GM18507 (cell line): ENCODE measurements at regions not wholly inside any gene's neighbourhood (a gene's known extent, or its start where the extent isn't known, plus 50 kb on each side); places are given as distances from the start of the nearest gene placed in this dataset.

ENCODE experiments used
- DNase-seq: peaks from one replicate; pipeline ENCODE4 v3.0.0; 2011; ENCODE audit warnings: low read depth; ENCODE audit not compliant: insufficient read length; ENCODE audit errors: extremely low spot score
- FAIRE-seq: peaks from 2 replicates; lab custom pipeline; 2011; peaks lifted over from hg19 to GRCh38; lab: Jason Lieb, UNC

DNA sequence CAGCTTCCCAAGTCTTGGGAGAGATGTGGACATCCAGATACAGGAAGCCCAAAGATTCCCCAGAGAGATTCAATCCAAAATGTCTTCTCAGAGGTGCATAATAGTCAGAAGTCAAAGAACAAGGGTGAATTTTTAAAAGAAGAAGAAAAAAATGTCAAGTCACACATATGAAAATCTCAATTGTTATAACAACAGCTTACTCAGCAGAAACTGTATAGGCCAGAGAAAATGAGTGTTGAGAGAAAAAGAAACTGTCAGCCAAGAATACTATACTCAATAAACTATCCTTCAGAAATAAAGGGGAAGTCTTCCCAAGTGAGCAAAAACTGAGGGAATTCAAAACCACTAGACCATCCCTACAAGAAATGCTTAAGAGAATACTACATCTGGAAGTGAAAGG lies 612.9 kb upstream of the POU3F3 start:
- FAIRE-seq = no peak
- DNase-seq = no peak

DNA sequence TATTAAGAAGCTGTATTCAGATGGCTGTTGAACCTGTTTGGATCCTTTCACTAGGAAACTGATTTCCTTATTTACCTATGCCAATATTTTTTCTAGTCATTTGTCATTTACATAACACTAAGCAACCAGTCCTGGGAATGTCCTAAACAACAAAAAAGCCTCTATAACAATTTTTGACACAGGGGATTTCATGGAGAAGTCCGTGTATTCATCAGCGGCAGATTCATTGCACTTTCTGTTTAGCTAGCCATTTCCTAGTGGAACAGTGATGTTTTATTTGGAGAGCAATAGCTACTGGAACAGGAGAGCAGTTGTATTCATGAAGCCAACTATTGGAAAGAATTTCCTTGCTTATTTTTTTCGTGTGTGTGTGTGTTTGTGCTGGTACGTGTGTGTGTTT lies 604.3 kb upstream of the POU3F3 start:
- no peak for FAIRE-seq

DNA sequence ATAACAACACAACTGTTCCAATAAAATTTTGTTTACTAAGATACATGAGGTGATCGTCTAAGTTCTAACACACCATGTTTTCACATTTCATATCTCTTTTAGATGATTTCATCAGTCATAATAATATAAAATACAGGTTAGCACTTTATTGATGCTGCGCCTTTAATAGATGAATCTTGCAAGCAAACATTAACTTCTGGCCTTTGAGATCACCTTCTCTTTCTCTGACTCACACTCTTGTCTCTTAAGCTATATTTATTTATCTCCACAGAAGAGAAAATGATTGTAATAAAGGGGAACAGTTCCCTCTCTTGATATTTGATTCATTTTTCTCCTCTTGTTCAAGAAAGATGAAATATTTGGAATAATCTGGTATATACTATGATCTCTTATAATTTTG lies 603.3 kb upstream of the POU3F3 start:
- FAIRE-seq = no peak
- DNase-seq = no peak

More for the DNA sequence above, 604.3 kb upstream of the POU3F3 start:
- no peak for DNase-seq

DNA sequence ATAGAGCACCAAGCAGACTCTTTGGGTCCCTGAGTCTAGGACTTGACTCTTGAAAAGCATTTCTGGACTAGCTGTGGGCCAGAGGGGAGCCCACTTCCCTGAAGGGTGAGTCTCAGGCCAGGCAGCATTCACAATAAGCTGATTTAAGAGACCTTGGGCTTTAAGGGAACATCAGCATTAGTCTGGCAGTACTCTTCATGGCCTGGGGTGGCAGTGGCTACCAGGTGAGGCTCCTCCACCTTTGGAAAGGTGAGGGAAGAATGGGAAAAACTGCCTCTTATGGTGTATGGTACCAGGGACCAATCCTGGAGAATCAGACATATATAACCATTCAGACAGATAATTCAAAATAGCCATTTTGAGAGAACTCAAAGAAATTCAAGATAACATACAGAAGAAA lies 599.9 kb upstream of the POU3F3 start:
- FAIRE-seq = no peak

DNA sequence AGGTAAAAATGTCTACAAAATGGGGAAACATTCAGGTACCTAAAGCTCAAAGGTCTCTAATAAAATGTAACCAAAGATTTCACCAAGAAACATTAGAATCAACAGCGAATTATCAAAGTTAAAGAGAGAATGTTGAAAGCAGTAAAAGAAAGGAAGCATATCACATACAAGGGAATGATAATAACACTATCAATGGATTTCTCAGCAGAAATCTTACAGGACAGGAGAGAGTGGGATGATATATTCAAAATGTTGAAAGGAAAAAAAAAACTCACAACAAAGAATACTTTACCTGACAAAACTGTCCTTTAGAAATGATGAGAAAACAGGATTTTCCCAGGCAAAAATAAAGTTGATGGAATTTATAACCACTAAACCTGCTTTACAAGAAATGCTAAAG lies 591.2 kb upstream of the POU3F3 start:
- no peak for DNase-seq
- no peak for FAIRE-seq

More for the DNA sequence above, 599.9 kb upstream of the POU3F3 start:
- no peak for DNase-seq

DNA sequence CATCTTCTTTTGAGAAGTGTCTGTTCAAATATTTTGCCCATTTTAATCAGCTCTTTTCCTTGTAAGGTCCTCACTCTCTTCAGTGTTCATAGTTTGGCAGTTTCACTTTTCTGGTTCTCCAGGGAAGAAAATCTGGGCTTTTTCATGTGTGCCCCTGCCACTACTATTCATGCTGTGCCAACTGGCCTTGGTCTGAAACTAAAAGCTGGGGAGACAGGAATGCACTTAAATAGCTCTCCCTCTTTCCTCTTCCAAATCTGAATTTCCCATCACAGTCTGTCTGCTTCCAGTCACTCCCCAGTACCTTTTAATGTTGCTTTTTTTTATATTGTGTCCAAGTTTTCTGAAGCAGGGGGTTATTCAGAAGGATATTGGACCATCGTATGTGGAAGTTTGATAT lies 574.3 kb upstream of the POU3F3 start:
- DNase-seq (no peak), FAIRE-seq (no peak)

DNA sequence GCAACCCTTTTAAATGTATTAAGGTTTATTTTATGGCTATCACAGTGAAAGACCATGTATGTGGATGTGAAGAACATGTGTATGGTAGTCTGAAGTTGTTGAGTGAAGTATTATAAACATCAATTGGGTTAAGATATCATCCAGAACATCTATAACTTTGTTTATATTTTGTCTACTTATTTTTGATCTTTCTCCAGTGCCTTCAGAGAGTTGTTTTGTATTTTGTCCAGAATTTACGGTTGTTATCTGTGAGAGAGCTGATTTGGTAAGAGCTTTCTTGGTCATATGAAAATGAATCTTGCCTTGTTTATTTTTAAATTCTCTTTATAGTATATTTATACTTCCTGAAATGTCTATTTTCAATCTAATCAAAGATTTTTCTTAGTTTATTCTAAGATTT lies 573.7 kb upstream of the POU3F3 start:
- FAIRE-seq = no peak

DNA sequence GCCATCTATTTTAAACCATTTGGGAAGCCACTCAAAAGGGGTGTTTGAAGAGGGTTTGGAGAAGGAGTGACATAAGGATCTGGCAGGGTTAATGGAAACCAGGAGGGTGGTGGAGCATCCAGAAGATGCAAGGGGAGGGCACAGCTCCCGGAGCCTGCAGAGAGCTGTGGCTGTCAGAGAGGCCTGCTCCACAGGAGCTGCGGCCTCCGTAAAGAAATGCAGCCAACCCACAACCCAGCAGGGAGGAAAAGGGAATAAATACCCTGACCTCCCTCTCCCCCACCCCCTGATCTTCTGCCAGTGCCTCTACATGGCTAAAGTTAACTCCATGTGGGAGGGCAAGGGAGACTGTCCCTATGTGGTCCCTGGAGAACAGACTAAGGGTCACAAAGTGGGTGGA lies 567.1 kb upstream of the POU3F3 start:
- DNase-seq (no peak), FAIRE-seq (no peak)

More for the DNA sequence above, 573.7 kb upstream of the POU3F3 start:
- DNase-seq = no peak

DNA sequence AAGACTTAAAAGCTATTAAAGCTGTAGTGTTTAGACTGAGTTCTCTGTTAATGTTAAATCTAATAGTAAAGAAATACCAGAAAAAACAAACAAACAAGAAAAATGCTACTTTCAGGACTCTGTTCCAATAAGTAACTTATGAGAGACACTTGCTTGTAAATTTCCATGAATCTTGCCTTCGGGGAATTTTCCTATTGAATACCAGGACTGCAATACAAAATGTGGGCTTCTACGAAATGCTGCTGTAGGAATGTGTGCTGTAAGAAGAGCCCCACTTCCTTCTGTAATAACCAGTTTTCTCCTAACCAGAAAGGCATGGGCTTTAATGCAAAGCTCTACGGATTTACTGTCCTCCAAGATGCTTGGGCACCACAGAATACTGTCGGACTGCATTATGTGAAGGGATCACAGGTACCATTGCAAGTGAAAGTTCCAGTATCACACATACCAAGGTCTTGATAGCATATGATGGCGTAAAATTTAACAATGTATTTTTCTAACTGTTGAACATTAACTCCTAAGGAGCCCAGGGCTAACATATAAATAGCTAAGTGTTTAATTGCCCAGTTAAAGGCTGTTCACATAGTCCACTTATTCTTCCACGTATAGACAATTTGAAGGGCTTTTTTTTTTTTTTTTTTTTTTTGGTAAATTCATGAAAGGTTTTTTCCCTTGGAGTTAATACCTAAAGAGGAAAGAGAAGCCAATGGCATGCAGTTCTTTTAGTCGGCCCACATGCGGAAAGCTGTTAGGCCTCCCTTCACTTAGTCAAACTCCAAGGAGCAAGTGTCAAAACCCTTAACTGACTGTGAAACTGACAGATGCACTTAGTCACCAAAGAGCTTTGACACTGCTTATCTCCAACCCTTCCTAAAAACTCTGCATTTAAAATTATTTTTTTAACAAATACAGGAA lies 564.0 kb upstream of the POU3F3 start:
- no peak for DNase-seq
- FAIRE-seq = no peak

DNA sequence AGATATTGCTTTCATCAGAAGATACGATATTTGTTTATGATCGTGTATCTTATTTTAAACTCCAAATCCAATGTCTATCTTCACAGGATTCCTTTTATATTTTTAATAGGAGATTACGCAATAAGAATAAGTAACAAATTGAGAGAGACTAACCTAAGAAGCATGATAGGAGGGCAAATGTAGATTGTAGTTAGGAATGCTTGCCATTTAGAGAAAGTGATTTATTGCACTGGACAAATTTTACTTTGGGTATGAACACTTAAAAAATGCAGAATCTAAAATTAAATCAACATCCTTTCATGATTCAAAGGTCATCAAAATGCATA lies 563.4 kb upstream of the POU3F3 start:
- no peak for DNase-seq
- no peak for FAIRE-seq

DNA sequence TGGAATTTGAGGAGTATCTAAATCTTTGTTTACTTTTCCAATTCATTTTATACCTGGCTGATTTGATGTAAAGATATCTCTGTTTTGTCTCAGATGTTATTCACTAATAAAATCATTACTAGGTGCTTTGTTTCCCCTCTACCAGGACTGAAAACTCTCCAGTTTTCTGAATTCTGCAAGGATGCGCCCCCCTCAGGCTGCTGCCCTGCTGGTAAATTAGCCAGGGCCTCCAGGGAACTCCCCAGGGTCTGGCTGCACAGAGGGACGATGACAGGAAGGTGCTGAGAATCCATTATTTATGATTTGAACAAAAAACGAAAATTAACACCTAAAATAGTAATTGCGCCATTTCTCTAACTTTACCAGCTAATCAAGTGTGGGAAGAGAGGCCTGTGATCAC lies 541.2 kb upstream of the POU3F3 start:
- DNase-seq (no peak), FAIRE-seq (no peak)

DNA sequence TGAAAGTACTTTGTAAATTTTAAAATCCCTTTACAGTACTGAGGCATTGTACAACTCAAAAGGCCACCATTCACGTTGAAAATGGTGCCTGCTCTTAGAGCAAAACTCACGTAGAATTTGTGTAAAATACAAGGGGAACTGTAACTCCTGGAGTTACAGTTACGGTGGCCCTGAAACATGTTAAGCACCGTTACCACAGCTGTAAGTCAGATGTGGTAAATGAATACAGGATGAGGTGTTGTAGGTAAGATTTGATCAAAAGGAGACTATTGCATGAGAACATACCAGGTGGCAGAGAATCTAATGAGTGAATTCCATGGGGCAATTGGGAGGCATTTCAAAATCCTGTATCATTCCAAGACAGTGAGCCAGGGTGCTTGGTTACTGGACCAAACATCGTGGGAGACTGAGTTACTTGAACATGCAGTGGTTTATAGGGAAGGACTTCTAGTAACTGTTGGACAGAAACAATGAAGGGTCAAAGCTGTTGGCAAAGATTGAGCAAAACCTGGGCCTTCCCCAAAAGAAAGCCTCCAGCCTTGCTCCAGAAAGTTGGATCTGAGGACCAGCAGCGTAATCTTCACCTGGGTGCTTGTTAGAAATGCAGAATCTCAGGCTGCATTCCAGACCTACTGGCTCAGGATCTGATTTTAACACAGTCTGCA lies 535.8 kb upstream of the POU3F3 start:
- FAIRE-seq = no peak
- DNase-seq = no peak

DNA sequence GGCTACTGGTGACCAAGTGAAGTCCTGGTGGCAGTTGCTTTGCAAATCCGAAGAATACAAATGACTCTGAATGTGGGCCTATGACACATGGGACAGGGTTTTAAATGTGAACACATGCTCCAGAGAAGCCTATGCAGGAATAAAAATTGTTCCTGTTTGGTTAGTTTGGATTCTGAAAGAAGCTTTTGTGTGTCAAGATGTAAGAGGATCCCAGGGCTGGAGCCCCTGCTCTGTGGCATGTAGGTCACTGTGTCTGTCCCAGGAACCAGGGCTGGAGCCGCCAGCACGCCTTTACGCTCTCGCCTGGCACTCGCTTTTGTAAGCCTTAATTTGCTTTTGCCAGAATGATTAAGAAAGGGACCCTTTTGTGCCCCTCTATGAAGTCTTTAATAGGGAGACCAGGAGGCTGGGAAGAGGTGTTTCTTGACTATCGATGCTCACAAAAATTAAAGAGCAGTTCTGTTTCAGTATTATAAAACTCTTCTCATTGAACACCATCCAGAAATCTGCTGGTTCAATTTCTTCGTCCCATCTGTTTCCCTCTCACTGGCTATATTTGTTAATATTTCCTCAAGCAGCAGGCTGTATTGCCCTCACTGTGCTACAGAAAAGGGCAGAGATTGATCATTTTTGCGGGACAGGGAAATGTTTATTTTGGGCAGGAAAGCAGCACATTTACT lies 532.7 kb upstream of the POU3F3 start:
- no peak for DNase-seq

DNA sequence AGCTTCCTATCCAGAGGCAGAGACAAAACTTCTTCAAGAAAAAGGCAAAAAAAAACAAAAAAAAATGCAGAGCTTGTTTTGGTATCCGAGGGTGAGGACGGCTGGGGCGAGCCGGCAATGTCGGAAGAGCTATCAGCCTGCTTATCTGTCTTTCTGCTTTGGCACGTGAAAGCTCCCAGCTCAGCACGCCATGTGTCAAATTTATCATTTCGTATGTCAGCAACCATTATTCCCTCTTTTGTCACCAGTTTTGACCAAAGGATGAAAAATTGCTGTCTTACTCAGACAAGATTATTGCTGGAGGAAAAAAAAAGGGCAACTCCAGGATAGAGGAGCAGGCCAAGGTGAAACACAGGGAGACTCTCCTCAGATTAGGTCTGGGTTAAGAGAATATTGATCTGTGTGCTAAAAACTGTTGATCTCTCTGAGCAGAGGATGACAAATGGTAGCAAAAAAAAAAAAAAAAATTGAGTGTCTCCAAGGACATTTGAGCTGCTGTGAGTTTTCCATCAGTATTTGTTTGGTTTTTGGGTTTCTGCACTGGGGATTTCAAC lies 532.0 kb upstream of the POU3F3 start:
- DNase-seq (no peak), FAIRE-seq (no peak)

More for the DNA sequence above, 532.7 kb upstream of the POU3F3 start:
- no peak for FAIRE-seq

DNA sequence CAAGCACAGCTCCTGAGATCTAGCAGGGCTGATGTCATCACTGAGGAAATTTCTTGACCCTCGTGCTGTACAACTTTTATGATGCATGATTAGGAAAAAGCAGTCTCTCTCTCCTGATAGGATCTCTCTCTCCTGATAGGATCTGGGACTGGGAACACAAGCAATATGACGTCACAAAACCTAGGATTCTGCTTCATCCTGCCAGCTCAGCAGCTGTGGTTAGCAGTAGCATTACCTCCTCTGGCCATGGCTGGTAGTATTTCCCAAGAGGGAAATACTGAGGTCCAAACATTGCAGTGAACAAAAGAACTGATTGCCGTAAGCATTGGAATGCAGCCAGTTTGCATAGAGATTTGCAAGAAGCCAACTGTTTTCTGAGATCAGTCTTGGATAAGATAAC lies 521.2 kb upstream of the POU3F3 start:
- no peak for DNase-seq
- no peak for FAIRE-seq

DNA sequence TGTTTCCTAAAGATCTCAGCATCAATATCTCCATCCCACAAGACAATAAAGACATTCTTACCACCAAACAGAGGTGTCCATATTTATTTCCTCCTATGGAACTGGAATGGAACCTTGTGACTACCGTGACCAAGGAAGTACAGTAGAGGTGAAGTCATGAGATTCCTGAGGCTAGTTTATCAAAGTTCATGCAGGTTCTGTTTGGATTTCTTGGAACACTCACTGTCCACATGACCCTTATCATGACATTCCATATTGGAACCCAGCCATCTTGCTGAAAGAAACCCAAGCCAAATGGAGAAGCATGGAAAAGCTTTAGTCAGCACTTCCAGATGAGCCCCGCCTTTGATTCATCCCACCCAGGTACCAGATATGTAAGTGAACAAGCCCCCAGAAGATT lies 516.0 kb upstream of the POU3F3 start:
- DNase-seq (no peak), FAIRE-seq (no peak)

DNA sequence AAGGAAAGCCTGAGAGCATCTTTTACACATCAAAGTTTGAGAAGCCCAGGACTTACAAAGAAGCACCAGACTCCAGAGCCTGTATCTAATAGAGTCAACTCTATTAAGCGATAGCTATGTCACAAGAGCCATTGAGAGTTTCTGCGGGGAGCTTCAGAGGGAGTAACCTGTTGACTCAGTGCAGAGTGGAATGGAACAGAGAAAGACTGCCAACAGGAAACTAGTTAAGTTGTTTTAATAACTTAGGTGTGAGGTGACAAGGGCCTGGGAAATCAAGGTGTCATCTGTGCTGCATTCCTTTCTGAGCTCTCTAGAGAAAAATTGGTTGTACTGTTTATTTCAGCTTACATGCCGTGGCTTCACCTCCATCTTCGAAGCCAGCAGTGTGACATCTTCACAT lies 513.8 kb upstream of the POU3F3 start:
- no peak for FAIRE-seq
- DNase-seq = no peak

DNA sequence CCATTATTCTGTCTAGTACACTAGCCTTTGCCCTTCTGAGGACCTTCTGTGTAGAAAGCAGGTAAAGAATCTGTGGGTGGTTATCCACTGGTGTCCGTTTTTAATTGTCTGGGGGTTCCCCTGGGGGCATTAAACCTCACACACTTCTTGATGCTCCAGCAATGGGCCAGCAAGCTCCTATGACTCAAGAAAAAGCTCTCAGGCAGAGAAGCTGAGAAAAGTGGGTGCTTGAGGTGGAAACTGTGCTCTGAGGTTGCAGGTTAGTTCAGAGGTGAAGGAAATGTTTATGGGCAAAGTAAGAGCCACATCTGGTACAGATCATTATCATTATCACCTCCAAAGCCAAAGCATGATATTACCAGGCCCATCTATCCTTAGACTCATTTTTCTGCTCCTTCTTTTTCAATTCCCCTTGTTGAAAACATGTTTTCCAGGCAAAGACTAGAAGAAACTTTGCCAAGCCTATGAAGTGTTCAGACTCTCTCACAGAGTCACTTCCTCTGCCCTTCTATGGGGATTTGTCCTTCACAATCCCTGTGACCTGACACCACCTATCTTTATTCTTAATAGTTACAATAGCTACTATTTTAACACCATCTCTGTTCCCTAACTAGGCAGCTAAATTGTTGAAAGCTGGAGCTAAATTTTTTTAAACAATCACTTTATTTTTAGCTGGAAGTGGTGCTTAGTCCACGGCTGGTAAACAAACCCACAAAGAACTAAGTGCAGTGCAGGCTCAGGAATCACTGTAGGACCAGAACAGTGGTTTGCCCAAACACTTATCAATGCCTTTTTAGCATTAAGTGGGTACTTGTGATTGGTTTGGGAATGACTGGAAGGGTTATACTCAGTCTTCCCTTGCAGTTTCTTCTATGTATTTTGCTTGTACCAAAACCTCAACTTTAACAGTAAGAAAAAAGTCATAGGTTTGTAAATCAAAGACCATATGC lies 512.8 kb upstream of the POU3F3 start:
- DNase-seq (no peak), FAIRE-seq (no peak)

DNA sequence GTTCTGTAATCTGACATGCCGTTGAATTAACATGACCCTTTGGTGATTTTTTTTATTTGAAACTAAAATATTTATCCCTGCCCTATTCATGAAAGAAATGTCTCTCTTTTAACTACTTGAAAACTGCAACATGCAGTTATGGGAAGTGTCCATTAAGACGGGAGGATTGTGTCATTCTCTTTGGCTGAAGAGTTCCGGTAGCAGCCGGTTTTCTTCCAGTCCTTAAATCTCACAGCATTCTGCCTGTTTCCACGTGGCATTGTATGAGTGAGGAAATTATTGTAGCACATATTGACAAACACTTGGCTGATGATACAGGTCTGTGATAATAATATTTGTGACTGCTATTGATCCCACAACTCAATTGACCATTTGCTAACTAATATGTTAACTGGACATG lies 509.6 kb upstream of the POU3F3 start:
- DNase-seq = no peak
- FAIRE-seq = no peak
